Naive thymus-derived CD4-positive, alpha-beta T cell (primary cell): ENCODE measurements at regions not wholly inside any gene's neighbourhood (a gene's known extent, or its start where the extent isn't known, plus 50 kb on each side); places are given as distances from the start of the nearest gene placed in this dataset.
"Not testable (repeated sequence)": the region's sequence is repeated elsewhere in the genome, so short reads cannot be mapped to it uniquely, and the experiment has no call there.

ENCODE experiments used
- ATAC-seq: fragments of 150-1000 bp; cut with Tn5 transposase; 2 replicates; pipeline ENCODE4 v1.10.0; 2021; ENCODE audit warnings: mild to moderate bottlenecking, moderate library complexity
- CTCF ChIA-PET: fragments of 350-600 bp; sonication (Branson Sonifier 250); formaldehyde crosslinking; loops from one replicate; lab custom pipeline; 2021; ENCODE audit warnings: antibody characterized with exemption; lab: Charles Lee
- POLR2A ChIA-PET: fragments of 350-600 bp; sonication (Branson Sonifier 250); formaldehyde crosslinking; loops from one replicate; lab custom pipeline; 2021; ENCODE audit warnings: antibody characterized with exemption, inconsistent platforms; lab: Charles Lee
- DNase-seq, 9 donors: peaks; one replicate each; pipeline versions ENCODE4 v3.0.0 to v3.0.0-alpha.2; 2020 to 2022; ENCODE audit warnings: mixed read lengths in 1 of 9
- H3K27ac ChIP-seq: one replicate; pipeline ENCODE4 v1.7.0; 2013; ENCODE audit warnings: mild to moderate bottlenecking, low read depth, low read length, moderate library complexity
- H3K27me3 ChIP-seq, 2 donors: one replicate each; pipeline ENCODE4 v1.7.0; 2013; ENCODE audit warnings: low read length in 2 of 2, mild to moderate bottlenecking in 2 of 2, moderate library complexity in 2 of 2; ENCODE audit not compliant: control insufficient read depth in 2 of 2, insufficient read depth in 2 of 2
- H3K36me3 ChIP-seq, 3 experiments: 1 replicate in 2 of 3; 2 replicates in 1 of 3; pipeline ENCODE4 v1.7.0; 2013; ENCODE audit warnings: low read length in 3 of 3, mild to moderate bottlenecking in 3 of 3, moderate library complexity in 1 of 3; ENCODE audit not compliant: insufficient read depth in 3 of 3, control insufficient read depth in 2 of 3
- H3K4me1 ChIP-seq, 2 donors: one replicate each; pipeline ENCODE4 v1.7.0; 2013; ENCODE audit warnings: low read length in 2 of 2, mild to moderate bottlenecking in 2 of 2, moderate library complexity in 1 of 2; ENCODE audit not compliant: control insufficient read depth in 2 of 2, insufficient read depth in 2 of 2
- H3K4me3 ChIP-seq: 2 replicates; pipeline ENCODE4 v1.7.0; 2013; ENCODE audit warnings: mild to moderate bottlenecking, low read length
- H3K9me3 ChIP-seq, 3 experiments: 1 replicate in 2 of 3; 2 replicates in 1 of 3; pipeline ENCODE4 v1.7.0; 2013; ENCODE audit warnings: low read length in 3 of 3; ENCODE audit not compliant: control insufficient read depth in 2 of 3
- H3K27ac Mint-ChIP-seq, 9 donors: one replicate each; pipeline ENCODE4 v1.8.0; 2020 to 2022; ENCODE audit warnings: mixed read lengths in 9 of 9, mild to moderate bottlenecking in 8 of 9, moderate library complexity in 5 of 9, inconsistent platforms in 2 of 9
- H3K27me3 Mint-ChIP-seq, 5 donors: one replicate each; pipeline ENCODE4 v1.8.0; 2021 to 2022; ENCODE audit warnings: mixed read lengths in 5 of 5, mild to moderate bottlenecking in 1 of 5
- H3K36me3 Mint-ChIP-seq, 5 donors: one replicate each; pipeline ENCODE4 v1.8.0; 2020 to 2022; ENCODE audit warnings: mixed read lengths in 5 of 5, mild to moderate bottlenecking in 3 of 5, inconsistent platforms in 1 of 5
- H3K4me1 Mint-ChIP-seq, 7 donors: one replicate each; pipeline ENCODE4 v1.8.0; 2020 to 2022; ENCODE audit warnings: mixed read lengths in 7 of 7, mild to moderate bottlenecking in 3 of 7, inconsistent platforms in 1 of 7
- H3K4me3 Mint-ChIP-seq, 10 donors: one replicate each; pipeline ENCODE4 v1.8.0; 2020 to 2022; ENCODE audit warnings: mild to moderate bottlenecking in 10 of 10, mixed read lengths in 10 of 10, moderate library complexity in 6 of 10, inconsistent platforms in 2 of 10
- H3K9me3 Mint-ChIP-seq, 11 donors: one replicate each; pipeline ENCODE4 v1.8.0; 2020 to 2022; ENCODE audit warnings: mixed read lengths in 11 of 11, mild to moderate bottlenecking in 4 of 11, inconsistent platforms in 1 of 11, moderate library complexity in 1 of 11
- intact Hi-C, 2 donors: fragments of 100-400 bp; cut with micrococcal nuclease; formaldehyde crosslinking; loops; one replicate each; pipeline ENCODE4 v1.15.1; 2023

DNA sequence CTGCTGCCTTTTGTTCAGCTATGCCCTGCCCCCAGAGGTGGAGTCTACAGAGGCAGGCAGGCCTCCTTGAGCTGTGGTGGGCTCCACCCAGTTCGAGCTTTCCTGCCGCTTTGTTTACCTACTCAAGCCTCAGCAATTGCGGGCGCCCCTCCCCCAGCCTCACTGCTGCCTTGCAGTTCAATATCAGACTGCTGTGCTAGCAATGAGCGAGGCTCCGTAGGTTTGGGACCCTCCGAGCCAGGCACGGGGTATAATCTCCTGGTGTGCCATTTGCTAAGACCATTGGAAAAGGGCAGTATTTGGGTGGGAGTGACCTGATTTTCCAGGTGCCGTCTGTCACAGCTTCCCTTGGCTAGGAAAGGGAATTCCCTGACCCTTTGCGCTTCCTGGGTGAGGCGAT, 51.9 kb downstream of the DIPK2A start:
- H3K27ac Mint-ChIP-seq, intact Hi-C loops, H3K9me3 Mint-ChIP-seq, H3K4me3 ChIP-seq, H3K4me1 Mint-ChIP-seq, H3K36me3 Mint-ChIP-seq, CTCF ChIA-PET, H3K27ac ChIP-seq, H3K9me3 ChIP-seq, ATAC-seq, DNase-seq, H3K4me1 ChIP-seq, H3K27me3 ChIP-seq, H3K36me3 ChIP-seq, H3K4me3 Mint-ChIP-seq, POLR2A ChIA-PET: not testable (repeated sequence)
- peaks cover 3 to 17% (median 6%) of the 10 kb centered on the region in 5 donors for H3K27me3 Mint-ChIP-seq

GRCh38 chr3:144028798-144029411, 57.3 kb downstream of the DIPK2A start:
- POLR2A ChIA-PET = no interaction called here
- H3K4me3 ChIP-seq = no peak overlapping the region
- Mint-ChIP-seq H3K4me3 (no peak overlapping the region), H3K27me3 (peaks cover 0 to 10% (median 5%) of the 10 kb centered on the region in 5 donors), H3K9me3 (peaks cover 0 to 9% (median 2%) of the 10 kb centered on the region in 11 donors), H3K4me1 (peaks cover 0 to 5% (median 0%) of the 10 kb centered on the region in 7 donors), H3K36me3 (peaks cover 0 to 4% (median 0%) of the 10 kb centered on the region in 5 donors), H3K27ac (no peak overlapping the region)
- CTCF ChIA-PET = no interaction called here
- no peaks in the 10 kb centered on the region for H3K4me1 ChIP-seq
- H3K27me3 ChIP-seq = no peaks in the 10 kb centered on the region
- H3K9me3 ChIP-seq = no peaks in the 10 kb centered on the region
- no peak for DNase-seq
- ATAC-seq = peak; percentile 85
- H3K27ac ChIP-seq = no peak overlapping the region
- no peaks in the 10 kb centered on the region for H3K36me3 ChIP-seq
- intact Hi-C loops = no loop called here

DNA sequence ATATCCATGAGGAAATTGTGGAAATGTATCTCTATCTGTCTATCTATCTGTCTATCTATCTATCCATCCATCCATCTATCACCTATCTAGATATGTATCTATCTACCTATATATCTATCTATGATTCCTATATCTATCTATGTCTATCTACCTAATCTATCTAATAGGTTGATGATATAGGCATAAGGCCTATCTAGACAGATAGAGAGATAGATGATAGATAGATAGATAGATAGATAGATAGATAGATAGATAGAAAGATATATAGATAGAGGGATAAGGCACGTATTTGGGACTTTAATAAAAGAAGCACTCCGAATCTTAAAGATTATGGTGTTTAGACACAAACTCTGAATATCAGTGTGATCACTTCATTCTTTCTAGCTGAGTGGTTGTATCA, 58.1 kb downstream of the DIPK2A start:
- Histone ChIP-seq H3K27ac (no peak overlapping the region), H3K9me3 (no peaks in the 10 kb centered on the region), H3K4me1 (no peaks in the 10 kb centered on the region), H3K4me3 (no peak overlapping the region), H3K36me3 (no peaks in the 10 kb centered on the region), H3K27me3 (no peaks in the 10 kb centered on the region)
- POLR2A ChIA-PET = no interaction called here
- Mint-ChIP-seq H3K36me3 (no peaks in the 10 kb centered on the region), H3K4me3 (no peak overlapping the region), H3K4me1 (peaks cover 0 to 5% (median 0%) of the 10 kb centered on the region in 7 donors), H3K27ac (no peak overlapping the region), H3K27me3 (peaks cover 0 to 11% (median 1%) of the 10 kb centered on the region in 5 donors), H3K9me3 (peaks cover 0 to 4% (median 0%) of the 10 kb centered on the region in 11 donors)
- ATAC-seq = no peak
- CTCF ChIA-PET = no interaction called here
- intact Hi-C loops = no loop called here
- DNase-seq = no peak

DNA sequence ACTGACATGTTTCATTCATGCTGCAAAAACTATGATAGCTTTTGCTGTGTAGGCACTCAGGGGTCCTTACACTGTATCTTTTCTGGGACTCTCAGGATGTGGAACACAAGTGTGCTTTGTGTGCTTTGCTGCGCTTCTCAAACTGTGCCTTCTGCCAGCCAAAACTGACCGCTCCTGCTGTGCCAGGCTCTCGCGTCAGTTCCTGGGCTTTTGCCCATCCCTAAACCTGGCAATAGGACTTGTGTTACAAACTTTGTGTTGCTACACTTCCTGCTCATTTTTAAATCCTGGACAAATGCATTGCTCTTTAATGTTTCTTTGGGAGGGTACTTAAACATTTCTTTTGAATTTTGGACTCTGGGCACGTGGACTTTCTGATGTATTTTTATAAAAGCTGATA, 60.3 kb downstream of the DIPK2A start:
- Histone ChIP-seq H3K36me3 (no peaks in the 10 kb centered on the region), H3K27me3 (no peaks in the 10 kb centered on the region), H3K27ac (no peak overlapping the region), H3K4me3 (no peak overlapping the region), H3K4me1 (no peaks in the 10 kb centered on the region), H3K9me3 (no peaks in the 10 kb centered on the region)
- Mint-ChIP-seq H3K27me3 (peaks cover 0 to 5% (median 0%) of the 10 kb centered on the region in 5 donors), H3K9me3 (no peaks in the 10 kb centered on the region), H3K4me3 (no peak overlapping the region), H3K36me3 (no peaks in the 10 kb centered on the region), H3K27ac (no peak overlapping the region), H3K4me1 (peaks cover 0 to 5% (median 0%) of the 10 kb centered on the region in 7 donors)
- CTCF ChIA-PET = interaction anchor here (0.6 to 1.5 kb wide), 2 partner anchors 57 to 60 kb away, joined by 3 to 4 read pairs; partner anchors contain the start of gene DIPK2A
- intact Hi-C loops = no loop called here
- DNase-seq (no peak), ATAC-seq (no peak)
- POLR2A ChIA-PET = no interaction called here

- Mint-ChIP-seq H3K4me1 (peaks cover 0 to 5% (median 0%) of the 10 kb centered on the region in 7 donors), H3K9me3 (no peaks in the 10 kb centered on the region), H3K36me3 (no peaks in the 10 kb centered on the region), H3K4me3 (no peak overlapping the region), H3K27ac (no peak overlapping the region), H3K27me3 (peaks cover 0 to 5% (median 0%) of the 10 kb centered on the region in 5 donors)
- Histone ChIP-seq H3K9me3 (no peaks in the 10 kb centered on the region), H3K27me3 (no peaks in the 10 kb centered on the region), H3K4me1 (no peaks in the 10 kb centered on the region), H3K36me3 (no peaks in the 10 kb centered on the region), H3K4me3 (no peak overlapping the region), H3K27ac (no peak overlapping the region)
- DNase-seq = no peak
- ChIA-PET CTCF (interaction anchor here (0.7 kb wide), 1 partner anchor 134 kb away, joined by 3 read pairs; no protein-coding TSS in a partner anchor), POLR2A (no interaction called here)
- ATAC-seq = no peak
- intact Hi-C loops = no loop called here
These were observed 61.1 kb downstream of the DIPK2A start for GRCh38 chr3:144032531-144033239.

- no peak overlapping the region for H3K27ac ChIP-seq
- H3K4me3 ChIP-seq = no peak overlapping the region
- H3K4me1 ChIP-seq = no peaks in the 10 kb centered on the region
- H3K36me3 Mint-ChIP-seq = no peaks in the 10 kb centered on the region
- ChIA-PET POLR2A (no interaction called here), CTCF (interaction anchor here (0.7 kb wide), 1 partner anchor 134 kb away, joined by 3 read pairs; no protein-coding TSS in a partner anchor)
- no peaks in the 10 kb centered on the region for H3K36me3 ChIP-seq
- H3K9me3 ChIP-seq = no peaks in the 10 kb centered on the region
- H3K27me3 Mint-ChIP-seq = peaks cover 0 to 5% (median 0%) of the 10 kb centered on the region in 5 donors
- H3K4me3 Mint-ChIP-seq = no peak overlapping the region
- no peak for DNase-seq
- intact Hi-C loops = no loop called here
- no peaks in the 10 kb centered on the region for H3K9me3 Mint-ChIP-seq
- no peak overlapping the region for H3K27ac Mint-ChIP-seq
- H3K27me3 ChIP-seq = no peaks in the 10 kb centered on the region
- H3K4me1 Mint-ChIP-seq = peaks cover 0 to 5% (median 0%) of the 10 kb centered on the region in 7 donors
- ATAC-seq = no peak
These were observed 61.6 kb downstream of the DIPK2A start for GRCh38 chr3:144033240-144033589.
